Stimulated activated naive CD8-positive, alpha-beta T cell treated with anti-CD3 and anti-CD28 coated beads, Interleukin-15, Interleukin-2, amounts not matched to agents 100 ng/mL and 50 ng/mL, for 24 hours (primary cell): ENCODE measurements at regions not wholly inside any gene's neighbourhood (a gene's known extent, or its start where the extent isn't known, plus 50 kb on each side); places are given as distances from the start of the nearest gene placed in this dataset.
"Not testable (repeated sequence)": the region's sequence is repeated elsewhere in the genome, so short reads cannot be mapped to it uniquely, and the experiment has no call there.

Source experiments
- H3K27ac Mint-ChIP-seq: one replicate; pipeline ENCODE4 v1.8.0; 2021; ENCODE audit warnings: mild to moderate bottlenecking, mixed read lengths
- H3K27me3 Mint-ChIP-seq: one replicate; pipeline ENCODE4 v1.8.0; 2021; ENCODE audit warnings: mixed read lengths
- H3K36me3 Mint-ChIP-seq: one replicate; pipeline ENCODE4 v1.8.0; 2021; ENCODE audit warnings: low read depth, mixed read lengths
- H3K4me1 Mint-ChIP-seq: one replicate; pipeline ENCODE4 v1.8.0; 2021; ENCODE audit warnings: low read depth, mixed read lengths
- H3K4me3 Mint-ChIP-seq: one replicate; pipeline ENCODE4 v1.8.0; 2021; ENCODE audit warnings: mild to moderate bottlenecking, mixed read lengths
- H3K9me3 Mint-ChIP-seq: one replicate; pipeline ENCODE4 v1.8.0; 2021; ENCODE audit warnings: mixed read lengths

GRCh38 chr22:48923165-48923865, 904.4 kb downstream of the BRD1 start:
- no peaks in the 10 kb centered on the region for H3K36me3 Mint-ChIP-seq
- no peak overlapping the region for H3K27ac Mint-ChIP-seq
- peaks cover 44% of the 10 kb centered on the region for H3K27me3 Mint-ChIP-seq
- H3K4me1 Mint-ChIP-seq: no peaks in the 10 kb centered on the region
- no peak overlapping the region for H3K4me3 Mint-ChIP-seq
- no peaks in the 10 kb centered on the region for H3K9me3 Mint-ChIP-seq

- Mint-ChIP-seq H3K4me1 (no peaks in the 10 kb centered on the region), H3K27ac (no peak overlapping the region), H3K27me3 (peaks cover 47% of the 10 kb centered on the region), H3K9me3 (no peaks in the 10 kb centered on the region), H3K4me3 (no peak overlapping the region), H3K36me3 (no peaks in the 10 kb centered on the region)
Measured at GRCh38 chr22:48921411-48921903, 906.2 kb downstream of the BRD1 start.

- H3K27me3 Mint-ChIP-seq: peaks cover 47% of the 10 kb centered on the region
- H3K4me1 Mint-ChIP-seq: no peaks in the 10 kb centered on the region
- no peaks in the 10 kb centered on the region for H3K36me3 Mint-ChIP-seq
- no peaks in the 10 kb centered on the region for H3K9me3 Mint-ChIP-seq
- H3K4me3 Mint-ChIP-seq: no peak overlapping the region
- no peak overlapping the region for H3K27ac Mint-ChIP-seq
Measured at GRCh38 chr22:48920776-48921241, 906.9 kb downstream of the BRD1 start.

- no peak overlapping the region for H3K27ac Mint-ChIP-seq
- peaks cover under 1% of the 10 kb centered on the region for H3K9me3 Mint-ChIP-seq
- H3K4me1 Mint-ChIP-seq: no peaks in the 10 kb centered on the region
- no peaks in the 10 kb centered on the region for H3K36me3 Mint-ChIP-seq
- H3K4me3 Mint-ChIP-seq: no peak overlapping the region
- H3K27me3 Mint-ChIP-seq: peaks cover 49% of the 10 kb centered on the region
Measured at GRCh38 chr22:48919851-48920589, 907.7 kb downstream of the BRD1 start.

GRCh38 chr22:48919187-48919590, 908.5 kb downstream of the BRD1 start:
- H3K27me3 Mint-ChIP-seq: peaks cover 57% of the 10 kb centered on the region
- no peak overlapping the region for H3K4me3 Mint-ChIP-seq
- no peak overlapping the region for H3K27ac Mint-ChIP-seq
- H3K36me3 Mint-ChIP-seq: no peaks in the 10 kb centered on the region
- peaks cover 8% of the 10 kb centered on the region for H3K9me3 Mint-ChIP-seq
- peaks cover 2% of the 10 kb centered on the region for H3K4me1 Mint-ChIP-seq

- peaks cover 61% of the 10 kb centered on the region for H3K27me3 Mint-ChIP-seq
- no peak overlapping the region for H3K4me3 Mint-ChIP-seq
- H3K36me3 Mint-ChIP-seq: no peaks in the 10 kb centered on the region
- peaks cover 8% of the 10 kb centered on the region for H3K9me3 Mint-ChIP-seq
- H3K4me1 Mint-ChIP-seq: peaks cover 6% of the 10 kb centered on the region
- no peak overlapping the region for H3K27ac Mint-ChIP-seq
Measured at GRCh38 chr22:48918585-48919186, 909.0 kb downstream of the BRD1 start.

- not testable (repeated sequence) for H3K9me3 Mint-ChIP-seq, H3K4me3 Mint-ChIP-seq, H3K27ac Mint-ChIP-seq, H3K36me3 Mint-ChIP-seq
- peaks cover 42% of the 10 kb centered on the region for H3K27me3 Mint-ChIP-seq
- peaks cover 18% of the 10 kb centered on the region for H3K4me1 Mint-ChIP-seq
Measured at GRCh38 chr22:48912356-48913066, 915.2 kb downstream of the BRD1 start.

- peaks cover 42% of the 10 kb centered on the region for H3K27me3 Mint-ChIP-seq
- H3K4me3 Mint-ChIP-seq, H3K27ac Mint-ChIP-seq: not testable (repeated sequence)
Measured at GRCh38 chr22:48911647-48912046, 916.0 kb downstream of the BRD1 start.

GRCh38 chr22:48911067-48911466, 916.6 kb downstream of the BRD1 start:
- H3K36me3 Mint-ChIP-seq, H3K4me3 Mint-ChIP-seq, H3K27ac Mint-ChIP-seq, H3K9me3 Mint-ChIP-seq: not testable (repeated sequence)
- H3K27me3 Mint-ChIP-seq: peaks cover 47% of the 10 kb centered on the region
- peaks cover 18% of the 10 kb centered on the region for H3K4me1 Mint-ChIP-seq

More at GRCh38 chr22:48911647-48912046, 916.0 kb downstream of the BRD1 start:
- peaks cover 18% of the 10 kb centered on the region for H3K4me1 Mint-ChIP-seq
- H3K9me3 Mint-ChIP-seq, H3K36me3 Mint-ChIP-seq: not testable (repeated sequence)

GRCh38 chr22:48908547-48908946, 919.1 kb downstream of the BRD1 start:
- Mint-ChIP-seq H3K9me3 (no peaks in the 10 kb centered on the region), H3K27ac (no peak overlapping the region), H3K4me1 (peaks cover 12% of the 10 kb centered on the region), H3K27me3 (peaks cover 41% of the 10 kb centered on the region), H3K36me3 (no peaks in the 10 kb centered on the region), H3K4me3 (no peak overlapping the region)

GRCh38 chr22:48907591-48907990, 920.1 kb downstream of the BRD1 start:
- H3K27me3 Mint-ChIP-seq: peaks cover 42% of the 10 kb centered on the region
- no peaks in the 10 kb centered on the region for H3K36me3 Mint-ChIP-seq
- H3K9me3 Mint-ChIP-seq: no peaks in the 10 kb centered on the region
- H3K4me1 Mint-ChIP-seq: peaks cover 4% of the 10 kb centered on the region
- no peak overlapping the region for H3K27ac Mint-ChIP-seq
- H3K4me3 Mint-ChIP-seq: no peak overlapping the region

- peaks cover 4% of the 10 kb centered on the region for H3K4me1 Mint-ChIP-seq
- no peaks in the 10 kb centered on the region for H3K36me3 Mint-ChIP-seq
- peaks cover 42% of the 10 kb centered on the region for H3K27me3 Mint-ChIP-seq
- H3K9me3 Mint-ChIP-seq: no peaks in the 10 kb centered on the region
- H3K4me3 Mint-ChIP-seq: no peak overlapping the region
- H3K27ac Mint-ChIP-seq: no peak overlapping the region
Measured at GRCh38 chr22:48906216-48906835, 921.3 kb downstream of the BRD1 start.

- peaks cover 42% of the 10 kb centered on the region for H3K27me3 Mint-ChIP-seq
- peaks cover 2% of the 10 kb centered on the region for H3K4me1 Mint-ChIP-seq
- H3K9me3 Mint-ChIP-seq: no peaks in the 10 kb centered on the region
- no peak overlapping the region for H3K27ac Mint-ChIP-seq
- no peak overlapping the region for H3K4me3 Mint-ChIP-seq
- no peaks in the 10 kb centered on the region for H3K36me3 Mint-ChIP-seq
Measured at GRCh38 chr22:48905206-48905975, 922.3 kb downstream of the BRD1 start.
